Breast epithelium (tissue), 4 donors: ENCODE measurements at regions not wholly inside any gene's neighbourhood (a gene's known extent, or its start where the extent isn't known, plus 50 kb on each side); places are given as distances from the start of the nearest gene placed in this dataset.

Experiments used
- DNase-seq, 2 donors: peaks; one replicate each; pipeline ENCODE4 v3.0.0-alpha.2; 2019; ENCODE audit warnings: low spot score in 2 of 2
- H3K27ac ChIP-seq, 2 donors: fragments of 200-600 bp; sonication (generic) in 1 of 2; one replicate each; pipeline ENCODE4 v1.5.1; 2016 to 2019; ENCODE audit warnings: mild to moderate bottlenecking in 1 of 2
- H3K27me3 ChIP-seq, 2 donors: fragments of 200-600 bp; sonication (generic) in 1 of 2; one replicate each; pipeline versions ENCODE4 v1.5.1 to v1.6.0; 2017 to 2019; ENCODE audit warnings: control low read depth in 1 of 2, mild to moderate bottlenecking in 1 of 2
- H3K36me3 ChIP-seq: fragments of 200-600 bp; one replicate; pipeline ENCODE4 v1.5.1; 2019
- H3K4me1 ChIP-seq, 2 donors: fragments of 200-600 bp; sonication (generic); one replicate each; pipeline ENCODE4 v1.5.1; 2016 to 2019; ENCODE audit warnings: control low read depth in 1 of 2
- H3K4me3 ChIP-seq, 3 donors: fragments of 200-600 bp; sonication (generic); 1 replicate in 2 of 3; 2 replicates in 1 of 3; pipeline ENCODE4 v1.5.1; 2016 to 2019; ENCODE audit warnings: mild to moderate bottlenecking in 3 of 3, moderate library complexity in 2 of 3
- H3K9me3 ChIP-seq, 2 donors: fragments of 200-600 bp; sonication (generic) in 1 of 2; one replicate each; pipeline ENCODE4 v1.5.1; 2016 to 2019; ENCODE audit warnings: control low read depth in 1 of 2
- CTCF ChIP-seq, 3 donors: fragments of 450-650 bp; IDR thresholded peaks; one replicate each; pipeline ENCODE4 v1.5.1; 2016 to 2017; ENCODE audit warnings: antibody characterized with exemption in 3 of 3, mild to moderate bottlenecking in 3 of 3, moderate library complexity in 3 of 3
- POLR2A ChIP-seq: fragments of 450-650 bp; IDR thresholded peaks from one replicate; pipeline ENCODE4 v1.6.1; 2016; ENCODE audit warnings: antibody characterized with exemption, mild to moderate bottlenecking, moderate library complexity
- POLR2AphosphoS5 ChIP-seq, 3 donors: sonication (generic); formaldehyde crosslinking; IDR thresholded peaks; one replicate each; pipeline ENCODE4 v1.6.1; 2017; ENCODE audit warnings: antibody characterized with exemption in 3 of 3
- intact Hi-C: fragments of 100-400 bp; cut with DNase I; formaldehyde crosslinking; loops from one replicate; pipeline ENCODE4 v1.15.1; 2023; ENCODE audit warnings: low total_unique reads

GRCh38 chr4:125235971-125236370 lies 78.8 kb upstream of the FAT4 start:
- DNase-seq: no peak
- Histone ChIP-seq H3K9me3 (no peaks in the 10 kb centered on the region), H3K36me3 (no peaks in the 10 kb centered on the region), H3K4me1 (no peaks in the 10 kb centered on the region), H3K27ac (no peak overlapping the region), H3K27me3 (no peaks in the 10 kb centered on the region), H3K4me3 (no peak overlapping the region)
- no peak for TF ChIP-seq CTCF (IDR thresholded peaks at IDR 0.05)
- TF ChIP-seq POLR2A: no peak
- no peak for TF ChIP-seq POLR2AphosphoS5 (IDR thresholded peaks at IDR 0.05)
- intact Hi-C loops: no loop called here

DNA sequence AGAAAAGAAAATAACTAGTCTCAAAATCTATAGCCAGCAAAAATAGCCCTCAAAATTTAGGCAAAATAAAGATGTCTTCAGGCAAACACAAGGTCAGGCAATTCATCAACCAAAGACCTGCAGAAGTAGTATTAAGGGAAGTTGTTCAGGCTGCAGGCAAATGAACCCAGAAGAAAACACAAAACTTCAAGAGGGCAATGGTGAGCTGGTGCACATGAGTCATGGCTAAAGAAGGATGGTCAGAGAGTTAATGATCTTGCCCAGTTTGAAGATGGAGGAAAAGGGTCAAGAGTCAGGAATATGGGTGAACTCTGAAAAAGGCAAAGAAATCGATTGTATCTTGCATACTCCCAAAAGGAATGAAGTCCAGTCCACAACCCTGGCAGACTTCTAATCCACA lies 83.1 kb upstream of the FAT4 start:
- peaks cover 0 to 3% of the 10 kb centered on the region in 2 donors for H3K9me3 ChIP-seq
- no peak for DNase-seq
- H3K27me3 ChIP-seq: no peaks in the 10 kb centered on the region
- no peak overlapping the region for H3K27ac ChIP-seq
- H3K4me3 ChIP-seq: no peak overlapping the region
- intact Hi-C loops: no loop called here
- TF ChIP-seq POLR2AphosphoS5 (IDR thresholded peaks at IDR 0.05) (no peak), POLR2A (no peak), CTCF (IDR thresholded peaks at IDR 0.05) (no peak)
- no peaks in the 10 kb centered on the region for H3K4me1 ChIP-seq
- no peaks in the 10 kb centered on the region for H3K36me3 ChIP-seq

DNA sequence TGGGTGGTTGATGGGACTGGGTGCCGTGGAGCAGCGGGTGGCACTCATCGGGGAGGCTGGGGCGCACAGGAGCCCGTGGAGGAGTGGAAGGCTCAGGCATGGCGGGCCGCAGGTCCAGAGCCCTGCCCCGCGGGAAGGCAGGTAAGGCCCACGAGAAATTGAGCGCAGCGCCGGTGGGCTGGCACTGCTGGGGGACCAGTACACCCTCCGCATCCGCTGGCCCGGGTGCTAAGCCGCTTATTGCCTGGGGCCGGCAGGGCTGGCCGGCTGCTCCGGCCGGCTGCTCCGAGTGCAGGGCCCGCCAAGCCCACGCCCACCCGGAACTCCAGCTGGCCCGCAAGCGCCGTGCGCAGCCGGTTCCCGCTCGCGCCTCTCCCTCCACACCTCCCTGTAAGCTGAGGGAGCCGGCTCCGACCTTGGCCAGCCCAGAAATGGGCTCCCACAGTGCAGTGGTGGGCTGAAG lies 85.1 kb upstream of the FAT4 start:
- no peak overlapping the region for H3K27ac ChIP-seq
- DNase-seq: no peak
- H3K9me3 ChIP-seq: peaks cover 0 to 3% of the 10 kb centered on the region in 2 donors
- no peaks in the 10 kb centered on the region for H3K36me3 ChIP-seq
- intact Hi-C loops: no loop called here
- no peaks in the 10 kb centered on the region for H3K4me1 ChIP-seq
- H3K27me3 ChIP-seq: no peaks in the 10 kb centered on the region
- H3K4me3 ChIP-seq: no peak overlapping the region
- TF ChIP-seq POLR2A: no peak
- TF ChIP-seq CTCF (IDR thresholded peaks at IDR 0.05): no peak
- no peak for TF ChIP-seq POLR2AphosphoS5 (IDR thresholded peaks at IDR 0.05)

- H3K27ac ChIP-seq: no peak overlapping the region
- H3K4me1 ChIP-seq: no peaks in the 10 kb centered on the region
- no peak overlapping the region for H3K4me3 ChIP-seq
- intact Hi-C loops: no loop called here
- no peak for DNase-seq
- no peaks in the 10 kb centered on the region for H3K36me3 ChIP-seq
- no peaks in the 10 kb centered on the region for H3K27me3 ChIP-seq
- peaks cover 0 to 3% of the 10 kb centered on the region in 2 donors for H3K9me3 ChIP-seq
- TF ChIP-seq CTCF (IDR thresholded peaks at IDR 0.05) (no peak), POLR2AphosphoS5 (IDR thresholded peaks at IDR 0.05) (no peak), POLR2A (no peak)
Observed at GRCh38 chr4:125225806-125226205, 88.9 kb upstream of the FAT4 start.

DNA sequence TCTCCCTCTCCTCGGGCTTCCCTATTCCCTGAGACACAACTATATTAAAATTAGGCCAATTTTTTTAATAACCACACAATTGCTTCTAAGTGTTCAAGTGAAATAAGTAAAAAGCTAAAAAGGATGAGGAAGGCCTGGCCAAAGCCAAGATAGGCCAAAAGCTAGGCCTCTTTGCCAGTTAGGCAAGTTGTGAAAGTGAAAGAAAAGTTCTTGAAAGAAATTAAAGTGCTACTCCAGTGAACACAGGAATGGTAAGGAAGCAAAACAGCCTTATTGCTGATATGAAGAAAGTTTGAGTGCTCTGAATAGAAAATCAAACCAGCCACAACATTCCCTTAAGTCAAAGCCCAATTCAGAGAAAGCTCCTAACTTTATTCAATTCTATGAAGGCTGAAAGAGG lies 114.2 kb upstream of the FAT4 start:
- H3K4me3 ChIP-seq: no peak overlapping the region
- peaks cover 0 to 8% of the 10 kb centered on the region in 2 donors for H3K9me3 ChIP-seq
- H3K27ac ChIP-seq: no peak overlapping the region
- no peaks in the 10 kb centered on the region for H3K4me1 ChIP-seq
- no peak for DNase-seq
- no peaks in the 10 kb centered on the region for H3K27me3 ChIP-seq
- no peak for TF ChIP-seq POLR2A
- no peak for TF ChIP-seq POLR2AphosphoS5 (IDR thresholded peaks at IDR 0.05)
- TF ChIP-seq CTCF (IDR thresholded peaks at IDR 0.05): no peak
- intact Hi-C loops: no loop called here
- H3K36me3 ChIP-seq: no peaks in the 10 kb centered on the region
